Mesodermal cell (in vitro differentiated cells): ENCODE measurements at regions not wholly inside any gene's neighbourhood (a gene's known extent, or its start where the extent isn't known, plus 50 kb on each side); places are given as distances from the start of the nearest gene placed in this dataset.
"Not testable (repeated sequence)": the region's sequence is repeated elsewhere in the genome, so short reads cannot be mapped to it uniquely, and the experiment has no call there.

Source experiments
- H3K27ac ChIP-seq: 2 replicates; pipeline ENCODE4 v1.7.0; 2013; ENCODE audit warnings: mild to moderate bottlenecking, low read depth, low read length, moderate library complexity; ENCODE audit not compliant: severe bottlenecking
- H3K36me3 ChIP-seq: 2 replicates; pipeline ENCODE4 v1.7.1; 2013; ENCODE audit warnings: mild to moderate bottlenecking, low read length, moderate library complexity; ENCODE audit not compliant: control insufficient read depth, insufficient read depth
- H3K4me1 ChIP-seq: one replicate; pipeline ENCODE4 v1.7.1; 2013; ENCODE audit warnings: mild to moderate bottlenecking, low read length; ENCODE audit not compliant: insufficient read depth, control insufficient read depth, poor library complexity, severe bottlenecking
- H3K4me3 ChIP-seq: 2 replicates; pipeline ENCODE4 v1.7.0; 2013; ENCODE audit warnings: low read length, control low read depth, mild to moderate bottlenecking; ENCODE audit not compliant: insufficient read depth, poor library complexity, severe bottlenecking; ENCODE audit errors: extremely low read depth
- H3K9me3 ChIP-seq: 2 replicates; pipeline ENCODE4 v1.7.1; 2013; ENCODE audit warnings: mild to moderate bottlenecking, low read length, moderate library complexity; ENCODE audit not compliant: control insufficient read depth
- WGBS, 2 experiments: methylation state at CpG; one replicate each; pipeline ENCODE4 v1.1.5; 2013; ENCODE audit warnings: missing lambda C conversion rate in 2 of 2; ENCODE audit not compliant: insufficient coverage in 2 of 2; 5-methylcytosine and 5-hydroxymethylcytosine counted together

- 93 to 100% methylated on average over 1 to 3 of the region's 6 CpGs for WGBS, 2 experiments
- H3K9me3 ChIP-seq: no peaks in the 10 kb centered on the region
These were observed 283.7 kb upstream of the MMADHC start for GRCh38 chr2:149871091-149871885.

DNA sequence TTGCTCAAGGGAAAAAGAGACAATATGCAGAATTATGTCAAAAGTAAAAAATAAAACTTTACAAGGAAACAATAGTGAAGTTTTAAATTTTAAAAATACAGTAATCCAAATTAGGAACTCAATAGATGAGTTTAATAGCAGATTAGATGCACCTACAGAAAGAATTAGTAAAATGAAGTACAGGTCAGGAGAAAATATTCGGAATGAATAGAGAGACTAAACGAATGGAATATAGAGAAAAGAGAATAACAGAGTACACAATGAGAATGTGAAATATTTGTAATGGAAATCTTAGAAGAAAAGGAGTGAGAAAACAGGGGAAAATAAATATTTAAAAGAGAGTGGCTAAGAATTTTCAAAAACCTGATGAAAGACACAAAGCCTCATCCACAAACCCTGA, 275.7 kb upstream of the MMADHC start:
- Histone ChIP-seq H3K9me3 (no peaks in the 10 kb centered on the region), H3K36me3 (no peaks in the 10 kb centered on the region), H3K27ac (no peak overlapping the region), H3K4me3 (no peak overlapping the region), H3K4me1 (peaks cover 24% of the 10 kb centered on the region)
- 100% methylated on average over 2 of the region's 2 CpGs for WGBS, 2 experiments

More at GRCh38 chr2:149871091-149871885, 283.7 kb upstream of the MMADHC start:
- H3K36me3 ChIP-seq: no peaks in the 10 kb centered on the region
- H3K27ac ChIP-seq: no peak overlapping the region
- no peak overlapping the region for H3K4me3 ChIP-seq
- no peaks in the 10 kb centered on the region for H3K4me1 ChIP-seq

GRCh38 chr2:149861034-149861433, 273.5 kb upstream of the MMADHC start:
- peaks cover 32% of the 10 kb centered on the region for H3K4me1 ChIP-seq
- H3K36me3 ChIP-seq: no peaks in the 10 kb centered on the region
- no peak overlapping the region for H3K4me3 ChIP-seq
- H3K27ac ChIP-seq: peak overlapping the region; percentile 83
- WGBS, 2 experiments: 100% methylated on average over 1 of the region's 2 CpGs; no CpG with 5 or more reads in 1 of the 2 experiments
- H3K9me3 ChIP-seq: no peaks in the 10 kb centered on the region

- H3K4me1 ChIP-seq: peaks cover 32% of the 10 kb centered on the region
- H3K36me3 ChIP-seq: no peaks in the 10 kb centered on the region
- H3K9me3 ChIP-seq: no peaks in the 10 kb centered on the region
- H3K4me3 ChIP-seq: no peak overlapping the region
- peak overlapping the region; percentile 83 for H3K27ac ChIP-seq
- 100% methylated on average over 1 to 2 of the region's 3 CpGs for WGBS, 2 experiments
These were observed 272.8 kb upstream of the MMADHC start for GRCh38 chr2:149860276-149860921.

DNA sequence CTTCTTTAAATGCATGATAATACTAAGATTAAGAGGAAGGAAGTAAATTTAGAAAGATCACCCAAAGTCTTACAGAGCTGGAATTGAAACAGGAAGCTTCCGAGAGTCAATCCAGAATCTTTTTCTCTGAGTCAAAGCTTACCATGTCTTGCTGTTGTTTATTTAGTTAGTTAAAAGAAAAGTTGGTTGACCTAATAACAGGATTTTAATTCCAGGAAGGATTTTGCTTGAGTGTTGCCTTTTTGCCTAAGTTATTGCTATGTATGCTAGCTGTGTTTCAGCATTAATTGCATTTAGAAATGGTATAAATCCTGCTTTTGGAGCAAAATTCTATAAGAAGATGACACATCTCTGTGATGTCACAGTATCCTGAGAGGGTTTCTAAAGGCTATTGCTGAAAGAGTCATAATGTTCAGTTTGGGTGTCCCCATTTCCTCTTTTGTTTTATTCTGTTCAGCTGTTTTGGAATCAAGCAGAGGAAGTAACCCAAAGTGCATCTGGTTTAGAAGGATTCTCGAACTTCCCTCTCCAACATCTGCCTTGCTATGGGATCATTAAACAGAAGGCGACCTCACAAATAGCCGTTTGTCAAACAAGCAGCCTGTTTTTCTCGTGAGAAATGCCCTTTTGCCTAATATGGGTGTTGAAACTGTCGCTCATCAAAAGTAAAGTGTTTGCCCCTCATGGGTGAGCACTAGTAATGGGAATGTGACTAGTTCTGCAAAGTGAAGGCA, 271.5 kb upstream of the MMADHC start:
- WGBS, 2 experiments: 59 to 75% methylated on average over 3 to 4 of the region's 6 CpGs
- Histone ChIP-seq H3K9me3 (no peaks in the 10 kb centered on the region), H3K4me3 (no peak overlapping the region)

GRCh38 chr2:149858216-149858615, 270.6 kb upstream of the MMADHC start:
- peaks cover 32% of the 10 kb centered on the region for H3K4me1 ChIP-seq
- H3K9me3 ChIP-seq: no peaks in the 10 kb centered on the region
- peak overlapping the region; percentile 83 for H3K27ac ChIP-seq
- no peaks in the 10 kb centered on the region for H3K36me3 ChIP-seq
- H3K4me3 ChIP-seq: no peak overlapping the region

More for the DNA sequence above, 271.5 kb upstream of the MMADHC start:
- Histone ChIP-seq H3K36me3 (no peaks in the 10 kb centered on the region), H3K4me1 (peaks cover 32% of the 10 kb centered on the region), H3K27ac (peak overlapping the region; percentile 83)

DNA sequence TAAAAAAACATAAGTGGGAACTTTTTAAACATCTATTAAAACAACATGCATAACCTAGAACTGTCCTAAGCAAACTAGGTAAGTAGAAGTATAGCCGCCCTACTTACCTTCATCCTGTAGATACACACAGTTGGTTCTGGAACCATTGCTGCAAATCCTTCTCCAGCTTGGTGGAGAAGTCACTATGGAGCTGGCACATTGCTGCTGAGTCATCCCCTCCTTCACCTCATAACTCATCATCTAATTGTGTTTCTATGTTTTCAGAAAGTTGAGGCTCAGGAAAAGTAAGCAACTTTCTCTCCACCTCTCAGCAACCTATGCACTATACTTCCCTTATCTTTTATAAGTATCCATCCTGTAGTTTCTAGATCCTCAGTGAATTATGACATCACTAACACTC, 269.8 kb upstream of the MMADHC start:
- H3K4me3 ChIP-seq: no peak overlapping the region
- 100% methylated on average over 1 of the region's 1 CpG; no CpG with 5 or more reads in 1 of the 2 experiments for WGBS, 2 experiments
- no peaks in the 10 kb centered on the region for H3K36me3 ChIP-seq
- no peaks in the 10 kb centered on the region for H3K9me3 ChIP-seq
- H3K27ac ChIP-seq: no peak overlapping the region
- H3K4me1 ChIP-seq: peaks cover 32% of the 10 kb centered on the region

DNA sequence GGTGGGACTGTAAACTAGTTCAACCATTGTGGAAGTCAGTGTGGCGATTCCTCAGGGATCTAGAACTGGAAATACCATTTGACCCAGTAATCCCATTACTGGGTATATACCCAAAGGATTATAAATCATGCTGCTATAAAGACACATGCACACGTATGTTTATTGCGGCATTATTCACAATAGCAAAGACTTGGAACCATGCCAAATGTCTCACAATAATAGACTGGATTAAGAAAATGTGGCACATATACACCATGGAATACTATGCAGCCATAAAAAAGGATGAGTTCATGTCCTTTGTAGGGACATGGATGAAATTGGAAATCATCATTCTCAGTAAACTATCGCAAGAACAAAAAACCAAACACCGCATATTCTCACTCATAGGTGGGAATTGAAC, 268.3 kb upstream of the MMADHC start:
- H3K9me3 ChIP-seq, H3K4me3 ChIP-seq, H3K27ac ChIP-seq, H3K36me3 ChIP-seq: not testable (repeated sequence)
- 100% methylated on average over 2 of the region's 5 CpGs; no CpG with 5 or more reads in 1 of the 2 experiments for WGBS, 2 experiments
- H3K4me1 ChIP-seq: peaks cover 26% of the 10 kb centered on the region

- H3K4me3 ChIP-seq: no peak overlapping the region
- peaks cover 6% of the 10 kb centered on the region for H3K9me3 ChIP-seq
- no CpG with 5 or more reads among the region's 1 CpG for WGBS, 2 experiments
- no peak overlapping the region for H3K27ac ChIP-seq
- H3K4me1 ChIP-seq: no peaks in the 10 kb centered on the region
- H3K36me3 ChIP-seq: no peaks in the 10 kb centered on the region
These were observed 262.0 kb upstream of the MMADHC start for GRCh38 chr2:149849591-149849990.

GRCh38 chr2:149849136-149849535, 261.6 kb upstream of the MMADHC start:
- Histone ChIP-seq H3K36me3 (no peaks in the 10 kb centered on the region), H3K27ac (no peak overlapping the region), H3K4me1 (no peaks in the 10 kb centered on the region), H3K9me3 (peaks cover 6% of the 10 kb centered on the region), H3K4me3 (no peak overlapping the region)
- WGBS, 2 experiments: 83 to 100% methylated on average over 1 of the region's 2 CpGs
